GM12891 (cell line): ENCODE measurements at regions not wholly inside any gene's neighbourhood (a gene's known extent, or its start where the extent isn't known, plus 50 kb on each side); places are given as distances from the start of the nearest gene placed in this dataset.
"Not testable (repeated sequence)": the region's sequence is repeated elsewhere in the genome, so short reads cannot be mapped to it uniquely, and the experiment has no call there.

ENCODE experiments used
- DNase-seq: peaks from one replicate; pipeline ENCODE4 v3.0.0; 2011; ENCODE audit warnings: low spot score; ENCODE audit not compliant: insufficient read length
- FAIRE-seq: peaks from 2 replicates; lab custom pipeline; 2011; peaks lifted over from hg19 to GRCh38; lab: Jason Lieb, UNC

DNA sequence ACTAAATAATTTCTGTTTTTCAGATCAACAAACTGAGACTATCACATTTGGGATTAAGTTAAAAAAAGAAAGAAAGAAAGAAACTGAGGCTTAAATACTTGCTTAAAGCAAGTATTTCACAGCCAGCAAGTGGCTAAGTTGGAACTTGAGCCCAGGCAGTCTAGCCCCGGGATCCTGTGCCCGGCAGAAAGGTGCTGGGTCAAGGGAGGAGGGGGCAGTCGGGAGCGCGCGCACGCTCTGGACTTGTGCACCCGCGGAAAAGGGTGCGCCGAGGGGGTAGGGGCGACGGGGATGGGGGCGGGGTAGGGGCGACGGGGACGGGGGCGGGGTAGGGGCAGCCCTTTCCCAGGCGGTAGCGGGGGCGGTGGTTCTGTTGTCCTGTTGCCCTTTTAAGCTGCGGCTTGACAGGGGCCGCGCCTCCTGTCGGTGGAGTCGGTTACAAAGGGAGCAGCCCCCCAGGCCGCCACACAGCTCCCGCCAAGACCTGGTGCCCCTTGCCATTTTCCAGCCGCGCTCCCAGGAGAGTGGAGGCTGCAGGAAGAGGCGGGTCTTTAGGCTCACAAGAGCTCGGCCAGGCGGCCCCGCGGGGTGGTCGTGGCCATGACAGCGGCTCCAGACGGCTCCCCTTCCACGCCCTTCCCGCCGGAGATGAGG is 60.6 kb downstream of the GOLGA8T start:
- not testable (repeated sequence) for DNase-seq, FAIRE-seq

- not testable (repeated sequence) for FAIRE-seq, DNase-seq
Measured at GRCh38 chr15:30196009-30196375, 61.1 kb downstream of the GOLGA8T start.

DNA sequence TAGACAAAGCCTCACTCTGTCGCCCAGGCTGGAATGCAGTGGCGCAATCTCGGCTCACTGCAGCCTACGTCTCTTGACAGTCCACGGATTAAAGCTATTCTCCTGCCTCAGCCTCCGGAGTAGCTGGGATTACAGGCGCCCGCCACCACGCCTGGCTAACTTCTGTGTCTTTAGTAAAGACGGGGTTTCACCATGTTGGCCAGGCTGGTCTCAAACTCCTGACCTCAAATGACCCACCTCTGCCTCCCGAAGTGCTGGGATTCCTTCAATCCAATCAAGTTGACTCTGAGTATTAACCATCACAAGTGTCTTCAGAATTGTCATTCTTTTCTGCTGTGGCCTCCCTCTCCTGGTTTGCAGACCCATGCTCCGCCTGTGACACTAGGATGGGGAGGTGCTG is 61.9 kb downstream of the GOLGA8T start:
- not testable (repeated sequence) for FAIRE-seq, DNase-seq

- not testable (repeated sequence) for FAIRE-seq, DNase-seq
Measured at GRCh38 chr15:30201517-30201916, 66.7 kb downstream of the GOLGA8T start.

DNA sequence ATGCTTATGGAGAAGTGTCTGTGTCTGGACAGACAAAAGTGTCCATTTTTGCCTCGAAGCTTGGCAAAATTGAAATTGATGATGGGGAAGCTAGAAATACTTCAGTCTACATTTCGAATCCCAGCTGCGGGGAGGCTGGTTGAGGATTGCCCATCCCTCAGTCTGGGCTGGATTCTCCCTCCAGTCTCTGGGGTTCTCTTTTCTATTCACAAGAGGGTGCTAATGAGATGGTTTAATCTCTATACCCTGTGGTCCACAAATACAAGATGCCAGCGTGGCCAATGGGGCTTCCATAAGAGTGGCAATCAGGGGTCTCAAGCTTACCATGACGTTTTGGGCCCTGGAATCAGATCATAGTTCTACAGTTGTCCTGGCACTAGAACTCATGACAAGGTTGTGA is 78.9 kb downstream of the GOLGA8T start:
- not testable (repeated sequence) for DNase-seq, FAIRE-seq

GRCh38 chr15:30221803-30222202 is 87.0 kb downstream of the GOLGA8T start:
- FAIRE-seq, DNase-seq: not testable (repeated sequence)

- DNase-seq, result not testable (repeated sequence)
Measured at GRCh38 chr15:30222798-30223591, 88.1 kb downstream of the GOLGA8T start.

DNA sequence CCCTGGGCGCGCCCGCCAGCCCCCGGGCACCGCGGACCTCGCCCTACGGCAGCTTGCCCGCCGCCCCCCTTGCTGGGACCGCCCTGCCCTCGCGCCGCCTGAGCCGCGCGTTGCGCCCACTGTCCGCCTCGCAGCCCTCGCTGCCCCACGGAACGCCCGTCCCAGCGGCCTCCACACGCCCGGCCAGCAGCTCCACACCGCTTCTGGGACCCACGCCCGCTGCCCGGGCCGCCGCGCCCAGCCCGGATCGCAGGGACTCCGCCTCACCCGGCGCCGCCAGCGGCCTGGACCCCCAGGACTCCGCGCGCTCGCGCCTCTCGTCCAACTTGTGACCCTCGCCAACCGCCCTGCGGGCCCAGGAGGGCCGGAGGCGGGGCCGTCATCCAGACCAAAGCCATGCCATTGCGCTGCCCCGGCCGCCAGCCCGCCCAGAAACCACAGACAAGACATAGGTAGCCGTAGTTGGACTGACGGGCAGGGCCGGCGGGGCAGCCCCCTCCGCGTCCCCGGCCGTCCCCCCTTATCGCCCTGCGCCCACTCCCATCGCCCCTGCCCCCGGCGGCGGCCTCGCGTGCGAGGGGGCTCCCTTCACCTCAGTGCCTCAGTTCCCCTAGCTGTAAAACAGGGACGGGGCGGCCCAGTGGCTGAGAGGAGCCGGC is 90.5 kb downstream of the GOLGA8T start:
- FAIRE-seq, DNase-seq: not testable (repeated sequence)

More at GRCh38 chr15:30222798-30223591, 88.1 kb downstream of the GOLGA8T start:
- FAIRE-seq, result not testable (repeated sequence)

GRCh38 chr15:30261432-30262141 is 126.7 kb downstream of the GOLGA8T start:
- FAIRE-seq, DNase-seq: not testable (repeated sequence)

DNA sequence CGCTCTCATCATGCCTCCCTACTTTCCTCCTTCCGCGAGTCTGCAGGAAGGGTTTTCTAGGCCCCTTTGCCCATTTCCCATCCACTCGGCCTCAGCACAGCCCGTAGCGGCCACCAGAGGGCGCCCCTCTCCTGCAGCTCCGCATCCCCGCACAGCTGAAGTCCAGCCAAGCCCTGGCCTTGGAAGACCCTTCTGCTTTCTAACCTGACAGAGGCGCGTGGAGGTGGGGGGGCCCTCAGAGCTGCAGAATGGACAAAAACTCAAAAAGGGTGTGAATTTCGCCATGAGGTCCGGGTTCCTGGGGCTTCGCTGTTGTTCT is 127.2 kb downstream of the GOLGA8T start:
- DNase-seq, result not testable (repeated sequence)

GRCh38 chr15:30264000-30264399 is 129.1 kb downstream of the GOLGA8T start:
- FAIRE-seq, DNase-seq: not testable (repeated sequence)

More for the DNA sequence above, 127.2 kb downstream of the GOLGA8T start:
- FAIRE-seq, result peak; percentile 67

GRCh38 chr15:30295150-30295844 is 98.0 kb downstream of the CHRFAM7A start:
- DNase-seq, FAIRE-seq: not testable (repeated sequence)

DNA sequence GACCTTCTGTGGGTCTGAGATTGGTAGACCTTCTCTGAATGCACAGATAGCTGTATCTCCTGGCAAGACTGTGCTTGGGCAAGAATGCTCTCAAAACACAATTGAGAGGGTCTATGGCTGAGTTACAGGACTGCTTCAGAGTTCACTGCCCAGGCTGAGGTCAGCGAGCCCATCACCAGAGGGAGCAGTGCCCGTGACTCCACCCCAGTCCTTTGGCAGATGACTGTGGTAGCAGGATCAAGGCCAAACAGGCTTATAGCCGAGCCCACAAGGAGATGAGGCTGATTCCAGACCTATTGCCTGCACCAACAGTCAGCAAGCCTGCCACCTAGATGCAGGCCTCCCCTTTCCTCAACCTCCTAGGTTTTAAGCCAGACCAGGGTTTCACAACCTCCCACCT is 89.4 kb downstream of the CHRFAM7A start:
- FAIRE-seq, DNase-seq: not testable (repeated sequence)
